Thyroid gland (tissue), 4 donors: ENCODE measurements at regions not wholly inside any gene's neighbourhood (a gene's known extent, or its start where the extent isn't known, plus 50 kb on each side); places are given as distances from the start of the nearest gene placed in this dataset.

ENCODE experiments used
- POLR2A ChIP-seq, 2 donors: fragments of 450-650 bp; IDR thresholded peaks; one replicate each; pipeline ENCODE4 v1.6.1; 2017; ENCODE audit warnings: antibody characterized with exemption in 2 of 2, mild to moderate bottlenecking in 2 of 2, moderate library complexity in 1 of 2
- TF ChIP-seq, protein P1 (sequence below), 6 experiments: fragments of 200-600 bp in 3 of 6; fragments of 450-650 bp in 3 of 6; sonication (generic) in 3 of 6; IDR thresholded peaks; one replicate each; pipeline ENCODE4 v1.5.1; 2016 to 2019; ENCODE audit warnings: antibody characterized with exemption in 6 of 6, mild to moderate bottlenecking in 2 of 6, inconsistent platforms in 1 of 6, moderate library complexity in 1 of 6

DNA sequence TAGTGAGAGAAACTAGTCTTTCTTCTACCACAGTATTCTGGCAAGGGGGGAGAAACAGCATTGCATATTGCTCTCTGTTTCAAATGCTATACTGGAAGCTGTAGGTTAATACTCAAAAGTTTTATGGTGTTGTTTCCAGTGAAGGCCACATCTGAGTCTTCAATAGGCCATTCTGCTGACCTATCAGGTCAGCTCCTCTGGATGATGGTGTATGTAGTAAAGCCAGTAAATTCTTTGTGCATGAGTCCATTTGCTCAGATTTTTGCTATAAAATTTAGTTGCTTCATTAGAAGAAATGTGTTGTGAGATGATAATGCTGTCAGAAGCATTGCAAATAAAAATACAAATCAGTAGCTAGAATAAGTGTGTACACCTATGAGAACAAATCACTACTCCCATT is 64.9 kb upstream of the RBMS3 start:
- TF ChIP-seq, protein P1, sequence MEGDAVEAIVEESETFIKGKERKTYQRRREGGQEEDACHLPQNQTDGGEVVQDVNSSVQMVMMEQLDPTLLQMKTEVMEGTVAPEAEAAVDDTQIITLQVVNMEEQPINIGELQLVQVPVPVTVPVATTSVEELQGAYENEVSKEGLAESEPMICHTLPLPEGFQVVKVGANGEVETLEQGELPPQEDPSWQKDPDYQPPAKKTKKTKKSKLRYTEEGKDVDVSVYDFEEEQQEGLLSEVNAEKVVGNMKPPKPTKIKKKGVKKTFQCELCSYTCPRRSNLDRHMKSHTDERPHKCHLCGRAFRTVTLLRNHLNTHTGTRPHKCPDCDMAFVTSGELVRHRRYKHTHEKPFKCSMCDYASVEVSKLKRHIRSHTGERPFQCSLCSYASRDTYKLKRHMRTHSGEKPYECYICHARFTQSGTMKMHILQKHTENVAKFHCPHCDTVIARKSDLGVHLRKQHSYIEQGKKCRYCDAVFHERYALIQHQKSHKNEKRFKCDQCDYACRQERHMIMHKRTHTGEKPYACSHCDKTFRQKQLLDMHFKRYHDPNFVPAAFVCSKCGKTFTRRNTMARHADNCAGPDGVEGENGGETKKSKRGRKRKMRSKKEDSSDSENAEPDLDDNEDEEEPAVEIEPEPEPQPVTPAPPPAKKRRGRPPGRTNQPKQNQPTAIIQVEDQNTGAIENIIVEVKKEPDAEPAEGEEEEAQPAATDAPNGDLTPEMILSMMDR (IDR thresholded peaks at IDR 0.05), result no peak
- no peak for TF ChIP-seq POLR2A (IDR thresholded peaks at IDR 0.05)
